GM18873 (cell line): ENCODE measurements at regions not wholly inside any gene's neighbourhood (a gene's known extent, or its start where the extent isn't known, plus 50 kb on each side); places are given as distances from the start of the nearest gene placed in this dataset.
"Not testable (repeated sequence)": the region's sequence is repeated elsewhere in the genome, so short reads cannot be mapped to it uniquely, and the experiment has no call there.

ENCODE experiments used
- ATAC-seq: cut with Tn5 transposase; IDR thresholded peaks from one replicate; pipeline ENCODE4 v1.9.1; 2021; ENCODE audit warnings: mild to moderate bottlenecking, moderate library complexity, moderate number of reproducible peaks; ENCODE audit not compliant: unreplicated experiment, low FRiP score

DNA sequence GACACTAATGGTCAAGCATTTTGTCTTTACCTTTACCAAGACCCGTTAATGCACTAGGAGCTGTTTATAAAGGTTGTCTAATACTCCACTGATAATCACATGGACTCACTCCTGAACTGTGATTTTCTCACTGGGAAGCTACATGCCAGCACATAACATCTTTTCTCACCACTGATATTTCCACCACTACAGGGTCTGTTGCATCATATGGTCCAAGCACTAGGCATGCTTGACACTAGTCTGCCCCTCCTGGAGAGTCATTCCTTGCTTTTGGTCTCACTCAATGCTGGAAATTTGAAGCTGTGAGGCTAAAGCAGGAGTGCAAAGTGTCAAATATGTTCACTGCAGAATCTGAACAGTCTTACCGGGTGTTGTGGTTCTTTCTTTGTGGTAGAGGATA is 1576.8 kb downstream of the CDH8 start:
- no peak for ATAC-seq

DNA sequence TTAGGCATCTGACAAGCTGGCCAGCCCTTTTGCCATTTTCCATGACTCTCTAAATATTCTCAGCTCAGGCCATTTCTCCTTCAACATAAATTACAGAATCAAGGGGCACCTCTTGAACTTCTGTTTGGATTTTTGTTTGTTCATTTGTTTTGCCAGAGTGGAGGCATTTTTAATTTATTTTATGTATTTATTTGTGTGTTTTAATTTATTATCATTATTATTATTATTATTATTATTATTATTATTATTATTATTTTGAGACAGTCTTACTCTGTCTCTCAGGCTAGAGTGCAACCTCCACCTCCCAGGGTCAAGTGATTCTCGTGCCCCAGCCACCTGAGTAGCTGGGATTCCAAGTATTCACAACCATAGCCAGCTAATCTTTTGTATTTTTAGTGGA is 1578.0 kb downstream of the CDH8 start:
- ATAC-seq = no peak

DNA sequence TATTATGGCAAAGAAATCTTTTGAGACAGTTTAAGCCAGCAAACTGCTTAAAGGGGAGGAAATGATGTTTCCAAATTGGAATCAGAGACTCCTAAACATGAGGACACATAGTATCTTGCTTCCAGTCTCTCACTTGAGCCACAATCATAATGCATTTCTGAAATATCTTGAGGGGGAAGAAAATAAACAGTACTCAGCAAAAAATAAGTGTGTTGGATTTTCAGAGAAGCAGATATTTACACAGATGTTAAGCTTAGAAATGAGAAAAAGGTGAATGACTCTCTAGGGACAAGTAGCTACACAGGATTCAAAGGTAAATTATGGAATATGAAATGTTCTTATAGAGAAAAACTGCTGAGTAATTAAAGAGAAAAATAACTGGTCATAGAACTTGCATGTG is 1583.6 kb downstream of the CDH8 start:
- no peak for ATAC-seq

DNA sequence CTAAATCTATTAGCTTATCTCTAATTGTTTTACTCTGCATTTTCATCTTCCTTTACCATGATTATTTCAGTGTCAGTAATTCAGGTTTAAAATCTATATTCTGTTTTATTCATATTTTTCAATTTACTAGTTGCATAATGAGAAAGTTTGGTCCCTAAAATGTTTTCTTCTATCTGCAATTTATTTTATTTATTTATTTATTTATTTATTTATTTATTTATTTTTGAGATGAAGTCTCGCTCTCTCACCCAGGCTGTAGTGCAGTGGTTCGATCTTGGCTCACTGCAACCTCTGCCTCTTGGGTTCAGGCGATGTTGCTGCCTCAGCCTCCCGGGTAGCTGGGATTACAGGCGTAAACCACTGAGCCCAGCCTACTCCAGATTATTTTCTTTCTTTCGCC is 1597.3 kb downstream of the CDH8 start:
- ATAC-seq = no peak

DNA sequence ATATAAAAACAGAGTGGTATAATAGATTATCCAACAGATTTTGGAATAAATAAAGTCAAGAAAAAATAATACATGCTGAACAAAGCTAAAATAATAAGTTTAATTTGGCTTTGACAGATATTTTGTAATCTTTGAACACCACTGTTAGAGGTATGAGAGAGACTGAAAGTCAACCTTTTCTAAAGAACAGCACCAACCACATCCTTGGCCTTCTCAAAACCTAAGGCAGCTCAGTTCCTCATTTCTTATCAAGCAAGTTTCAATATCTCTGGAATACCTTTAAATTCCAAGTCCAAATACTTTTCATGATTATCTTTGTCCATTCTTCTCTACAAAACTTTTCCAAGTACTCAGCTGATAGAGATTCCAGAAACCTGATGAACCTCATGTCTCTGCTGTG is 1603.8 kb downstream of the CDH8 start:
- no peak for ATAC-seq

DNA sequence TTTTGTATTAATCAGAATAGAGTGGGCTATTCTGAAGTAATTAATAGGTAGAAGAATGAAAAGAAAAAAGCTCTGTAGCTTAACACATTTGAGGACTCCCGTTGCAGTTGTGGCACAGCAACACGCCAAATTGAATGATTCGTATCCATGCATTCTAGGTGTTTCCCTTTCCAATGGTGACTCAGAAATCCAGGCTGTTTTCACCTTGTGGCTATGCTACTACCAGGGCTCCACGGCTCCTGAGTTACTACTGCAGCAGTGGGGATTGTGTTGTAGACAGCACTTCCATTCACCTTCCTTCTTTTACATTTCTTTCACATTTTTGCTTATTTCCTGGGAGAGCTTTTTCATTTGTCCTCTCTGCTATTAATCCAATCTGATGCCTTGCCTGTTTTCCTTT is 1616.4 kb downstream of the CDH8 start:
- ATAC-seq = no peak

DNA sequence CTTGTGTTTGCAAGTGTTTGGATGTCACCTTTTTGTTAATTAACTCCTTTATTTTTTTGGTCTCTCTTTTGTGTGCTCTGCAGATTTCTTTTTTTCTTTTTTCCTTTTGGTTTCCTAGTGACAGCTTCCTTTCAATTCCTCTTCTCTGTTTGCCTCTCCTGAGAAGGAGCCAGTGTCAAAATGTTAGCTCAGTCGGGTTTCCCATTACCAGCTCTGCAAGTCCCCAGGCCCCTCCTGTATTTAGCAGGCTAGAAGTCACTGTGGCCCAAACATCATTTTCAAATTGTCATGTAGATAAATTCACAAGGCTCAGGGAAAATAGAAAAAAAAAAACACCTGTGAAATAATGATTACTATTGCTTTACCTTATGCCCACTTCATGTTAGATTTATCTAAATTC is 1621.6 kb downstream of the CDH8 start:
- ATAC-seq = no peak

DNA sequence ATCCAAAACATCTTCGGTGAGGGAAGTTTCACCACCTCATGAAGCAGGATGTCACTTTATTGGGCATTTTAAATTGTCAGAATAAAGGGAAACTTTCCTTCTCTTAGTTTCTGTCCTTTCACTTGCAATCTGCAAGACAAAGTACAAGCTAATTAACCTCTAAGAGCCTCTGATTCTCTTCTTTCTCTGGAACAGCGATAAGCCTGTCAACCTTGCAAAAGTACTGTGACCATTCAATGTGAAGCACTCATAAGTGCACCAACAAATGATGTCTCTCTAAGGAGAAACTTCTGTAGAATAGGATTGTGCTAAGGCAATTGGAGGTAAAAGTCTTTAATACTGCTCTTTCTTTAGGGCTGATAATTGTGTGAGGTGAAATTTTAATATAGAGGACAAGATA is 1622.3 kb downstream of the CDH8 start:
- ATAC-seq = no peak

DNA sequence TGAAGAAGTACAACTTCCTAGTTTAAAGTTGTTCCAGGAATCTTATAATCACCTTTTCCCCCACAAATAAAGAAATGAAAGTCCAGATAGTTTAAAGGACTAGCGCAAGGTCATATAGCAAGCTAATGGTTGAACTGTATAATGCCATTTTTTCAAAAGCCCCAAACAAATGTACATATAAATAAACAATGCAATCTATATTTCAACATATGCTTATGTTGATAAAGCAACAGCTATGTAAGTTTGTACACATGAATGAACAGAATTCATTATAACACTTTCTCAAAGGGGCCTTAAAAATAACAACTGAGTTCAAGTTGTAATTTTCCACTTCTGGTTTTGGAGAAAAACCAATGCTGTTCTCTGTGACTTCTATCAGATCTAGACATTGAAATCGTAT is 1628.6 kb downstream of the CDH8 start:
- ATAC-seq = no peak

DNA sequence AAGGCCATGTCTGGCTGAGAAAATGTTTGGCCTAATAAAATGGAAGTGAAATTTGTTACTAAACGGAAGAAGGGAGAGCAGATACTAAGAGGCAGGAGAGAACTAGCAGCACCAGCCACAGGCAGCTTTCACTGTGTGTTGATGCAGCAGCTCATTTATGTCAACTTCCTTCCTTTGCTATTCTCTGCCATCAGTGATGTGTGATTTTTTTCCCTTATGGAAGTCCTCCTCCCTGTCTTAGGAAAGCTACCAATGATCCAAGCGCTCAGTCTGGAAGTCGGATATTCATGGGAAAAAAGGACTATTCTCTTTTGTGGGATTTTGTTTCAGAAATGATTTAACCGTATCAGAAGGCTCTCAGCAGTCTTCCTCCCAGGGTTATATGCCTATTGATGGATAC is 1629.2 kb downstream of the CDH8 start:
- no peak for ATAC-seq

DNA sequence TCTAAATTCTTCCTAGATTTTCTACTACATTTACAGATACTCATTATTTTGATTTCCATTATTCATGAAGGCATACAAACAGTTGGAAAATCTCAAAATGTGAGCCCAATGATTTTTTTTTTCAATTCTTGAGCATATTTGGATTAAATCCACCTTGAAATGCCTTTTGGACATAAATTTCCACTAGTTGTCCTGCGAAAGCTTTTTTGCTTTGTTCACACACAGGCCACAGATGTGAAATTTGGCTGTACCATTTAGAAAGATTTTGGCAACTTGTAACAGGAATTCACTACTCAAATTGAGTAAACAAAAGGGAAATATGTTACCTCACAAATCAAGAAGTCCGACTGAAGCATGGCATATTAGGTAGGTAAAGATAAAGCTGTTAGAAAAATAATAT is 1631.0 kb downstream of the CDH8 start:
- no peak for ATAC-seq

DNA sequence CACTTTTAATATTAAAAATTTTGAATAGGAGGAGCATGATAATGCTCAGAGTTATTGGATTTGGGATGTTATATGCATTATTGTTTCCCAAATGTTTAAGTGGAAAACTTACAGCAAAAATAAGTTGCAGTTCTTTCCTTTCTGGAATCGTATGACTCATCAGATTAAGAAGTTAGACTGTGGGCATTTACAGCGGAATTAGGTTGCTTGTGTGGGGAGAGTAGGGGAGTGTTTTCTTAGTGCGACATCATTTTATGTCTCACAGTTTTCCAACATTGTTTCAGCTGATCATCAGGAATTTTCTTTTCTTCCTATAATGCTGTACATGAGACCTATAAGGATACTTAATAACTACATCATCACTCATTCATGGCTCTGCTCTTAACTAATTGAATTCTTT is 1631.8 kb downstream of the CDH8 start:
- no peak for ATAC-seq

DNA sequence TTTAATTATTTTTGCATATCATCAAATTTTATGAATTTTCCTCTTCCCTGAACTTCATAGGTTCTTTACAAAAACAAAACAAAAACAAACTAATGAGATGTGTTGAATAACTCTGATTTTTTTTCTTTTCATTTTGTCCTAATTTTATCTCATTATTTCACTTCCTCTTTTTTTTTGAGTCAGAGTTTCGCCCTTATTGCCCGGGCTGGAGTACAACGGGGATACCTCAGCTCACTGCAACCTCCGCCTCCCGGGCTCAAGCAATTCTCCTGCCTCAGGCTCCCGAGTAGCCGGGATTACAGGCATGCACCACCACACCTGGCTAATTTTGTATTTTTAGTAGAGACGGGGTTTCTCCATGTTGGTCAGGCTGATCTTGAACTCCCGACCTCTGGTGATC is 1633.3 kb downstream of the CDH8 start:
- ATAC-seq = peak; percentile 88

DNA sequence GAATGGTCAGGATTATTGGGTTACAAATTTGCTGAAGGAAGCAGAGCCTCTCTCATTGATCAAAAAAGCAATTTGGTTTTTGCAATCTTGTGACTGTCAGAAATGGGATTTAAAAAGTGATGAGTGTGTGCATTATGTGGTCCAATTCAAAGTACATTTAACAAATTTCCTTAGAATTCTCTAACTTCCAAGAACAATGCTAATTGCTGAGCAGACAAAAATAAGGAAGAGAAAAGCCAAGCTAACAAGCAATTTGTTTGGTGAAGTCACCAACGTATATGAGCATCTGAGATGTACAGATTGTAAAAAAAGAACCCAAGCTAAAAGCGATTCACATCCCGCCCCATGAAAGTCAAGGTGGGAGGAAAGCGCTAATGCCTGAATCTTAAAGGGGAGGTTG is 1643.9 kb downstream of the CDH8 start:
- no peak for ATAC-seq

DNA sequence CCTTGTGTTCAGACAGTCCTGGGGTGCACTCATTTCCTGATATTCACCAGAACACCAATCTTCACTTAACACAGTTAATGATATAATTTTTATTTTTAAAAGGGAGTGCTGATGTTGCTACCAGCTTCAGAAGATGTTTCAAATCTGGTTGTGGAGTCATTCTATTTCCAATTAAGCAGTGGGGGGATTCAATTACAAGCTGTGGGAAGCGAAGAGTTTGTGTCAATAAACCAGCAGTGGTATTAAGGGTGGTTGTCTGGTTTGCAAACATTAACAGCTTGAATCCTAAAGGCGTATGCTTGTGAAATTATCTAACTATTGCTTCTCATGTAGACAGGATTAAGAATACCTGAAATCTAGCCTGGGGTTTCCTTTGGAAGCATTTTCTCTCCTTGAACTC is 1637.5 kb upstream of the GOT2 start:
- ATAC-seq = no peak

DNA sequence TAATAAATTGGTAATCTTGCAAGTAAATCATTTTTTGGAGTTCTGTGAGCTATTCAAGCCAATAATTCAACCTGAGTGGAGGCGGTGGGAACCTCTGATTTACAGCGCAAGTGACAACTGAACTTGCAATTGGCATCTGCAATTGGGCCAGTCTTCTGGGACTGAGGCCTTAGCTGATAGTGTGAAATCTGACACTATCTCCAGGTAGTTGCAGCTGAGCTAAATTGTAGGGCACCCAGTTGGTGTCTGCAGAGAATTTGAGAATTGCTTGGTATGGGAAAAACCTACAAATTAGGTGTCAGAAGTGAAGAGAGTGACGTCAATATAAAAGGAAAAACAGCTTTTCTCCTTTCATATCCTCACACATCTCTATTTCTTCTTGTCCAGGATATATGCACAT is 1633.6 kb upstream of the GOT2 start:
- no peak for ATAC-seq

DNA sequence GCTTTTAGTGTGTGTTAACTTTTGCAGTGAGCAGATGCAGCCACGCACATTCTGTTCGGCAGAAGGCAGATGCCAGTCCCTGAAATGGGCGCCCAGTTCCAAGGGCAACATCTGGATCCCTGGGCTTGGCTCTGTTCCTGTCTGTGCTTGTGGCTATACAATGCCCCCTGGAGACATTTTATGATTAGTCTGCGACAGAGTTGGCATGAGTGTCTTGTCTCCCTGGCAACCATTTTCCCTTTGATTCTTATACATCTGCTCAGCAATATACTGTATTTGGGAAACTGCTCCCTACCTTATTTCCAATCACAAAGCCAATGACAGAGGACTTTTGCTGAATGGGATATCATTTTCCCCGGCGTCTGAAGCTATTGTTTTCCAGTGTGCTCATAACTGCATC is 1629.5 kb upstream of the GOT2 start:
- ATAC-seq = no peak

DNA sequence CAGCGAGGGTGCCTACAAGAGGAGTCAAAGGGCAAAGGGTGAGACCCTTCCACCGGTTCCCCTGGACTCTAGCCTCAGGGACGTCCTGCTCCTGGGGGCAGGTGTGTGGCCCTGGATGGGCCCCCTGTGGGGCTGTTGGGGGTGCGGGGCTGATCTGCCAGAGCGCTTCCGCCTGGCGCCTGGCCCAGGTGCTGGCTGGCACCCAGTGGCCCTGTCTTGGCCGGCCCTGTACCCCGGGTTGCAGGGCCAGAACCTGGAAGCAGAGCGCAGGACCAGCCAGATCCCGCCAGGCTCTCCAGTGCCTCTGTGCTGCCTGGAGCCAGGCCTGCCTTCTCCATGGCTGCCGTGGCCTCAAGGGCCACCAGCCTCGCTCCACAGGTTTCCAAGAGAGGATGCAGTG is 1625.8 kb upstream of the GOT2 start:
- not testable (repeated sequence) for ATAC-seq

DNA sequence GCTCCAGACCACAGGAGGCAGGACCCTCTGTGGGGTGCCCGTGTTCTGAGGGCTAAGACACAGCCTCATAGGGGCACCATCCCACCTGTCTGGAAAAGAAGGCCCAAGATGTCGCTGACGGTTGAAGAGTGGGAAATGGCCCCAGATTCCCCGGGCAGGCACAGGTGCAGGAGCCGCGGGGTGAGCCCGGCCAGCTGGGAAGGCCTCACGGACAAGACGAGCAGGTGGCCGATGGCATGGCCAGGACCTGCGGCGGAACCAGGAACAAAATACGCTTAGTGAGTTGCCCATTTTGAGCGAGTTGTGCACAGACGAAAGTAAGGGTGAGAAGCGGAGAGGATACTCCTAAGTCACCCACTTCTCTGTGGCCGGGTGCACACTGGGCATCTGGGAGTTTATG is 1625.3 kb upstream of the GOT2 start:
- not testable (repeated sequence) for ATAC-seq

DNA sequence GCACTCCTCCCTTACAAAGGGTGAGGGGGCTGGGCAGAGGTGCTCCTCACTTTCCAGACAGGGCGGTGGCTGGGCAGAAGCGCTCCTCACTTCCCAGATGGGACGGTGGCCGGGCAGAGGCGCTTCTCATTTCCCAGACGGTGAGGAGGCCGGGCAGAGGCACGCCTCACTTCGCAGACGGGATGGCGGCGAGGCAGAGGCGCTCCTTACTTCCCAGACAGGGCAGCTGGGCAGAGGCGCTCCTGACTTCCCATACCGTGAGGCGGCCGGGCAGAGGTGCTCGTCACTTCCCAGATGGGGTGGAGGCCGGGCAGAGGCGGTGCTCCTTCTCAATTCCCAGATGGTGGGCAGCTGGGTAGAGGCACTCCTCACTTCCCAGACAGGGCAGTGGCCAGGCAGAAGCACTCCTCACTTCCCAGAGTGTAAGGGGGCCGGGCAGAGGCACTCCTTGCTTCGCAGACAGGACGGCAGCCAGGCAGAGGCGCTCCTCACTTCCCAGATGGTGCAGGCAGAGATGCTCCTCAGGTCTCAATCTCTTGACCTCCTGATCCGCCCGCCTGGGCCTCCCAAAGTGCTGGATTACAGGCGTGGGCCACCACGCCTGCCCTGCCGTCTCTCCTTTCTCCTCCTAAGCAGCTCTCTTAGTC is 1623.9 kb upstream of the GOT2 start:
- ATAC-seq = not testable (repeated sequence)

DNA sequence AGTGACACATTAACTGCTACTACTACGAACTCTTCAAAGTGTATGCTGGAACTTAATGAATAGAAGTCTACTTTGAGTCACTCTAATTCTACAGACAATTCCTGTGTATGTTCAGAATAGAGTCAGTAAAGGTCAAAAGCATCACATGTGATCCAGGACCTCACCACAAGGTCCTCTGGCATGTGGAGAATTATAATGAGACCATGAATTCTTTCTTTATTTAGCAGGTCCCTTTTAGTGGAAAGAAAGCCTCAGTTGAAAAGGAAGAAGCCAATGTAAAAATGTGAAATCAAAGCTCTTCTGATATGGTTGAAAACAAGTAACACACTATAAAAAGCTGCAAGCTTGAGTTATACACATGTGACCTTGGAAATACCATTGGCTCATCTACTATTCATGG is 1612.1 kb upstream of the GOT2 start:
- no peak for ATAC-seq

DNA sequence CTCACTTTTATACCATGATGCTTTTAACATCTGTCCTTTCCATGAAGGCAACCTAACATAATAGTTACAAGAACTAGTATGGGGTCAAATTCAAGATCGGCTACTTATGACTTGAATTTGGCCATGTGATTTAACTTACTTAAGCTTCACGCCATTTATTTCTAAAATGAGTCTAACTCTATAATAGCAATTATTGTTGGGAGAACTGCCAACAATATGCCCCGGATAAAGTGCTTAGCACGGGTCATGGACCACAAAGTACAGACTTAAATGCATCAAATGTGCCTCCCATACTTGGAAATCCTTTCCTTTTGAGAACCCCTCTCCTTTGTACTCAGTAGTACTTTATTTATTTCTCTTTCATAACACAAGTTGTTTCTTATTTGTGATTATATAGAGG is 1603.6 kb upstream of the GOT2 start:
- no peak for ATAC-seq

DNA sequence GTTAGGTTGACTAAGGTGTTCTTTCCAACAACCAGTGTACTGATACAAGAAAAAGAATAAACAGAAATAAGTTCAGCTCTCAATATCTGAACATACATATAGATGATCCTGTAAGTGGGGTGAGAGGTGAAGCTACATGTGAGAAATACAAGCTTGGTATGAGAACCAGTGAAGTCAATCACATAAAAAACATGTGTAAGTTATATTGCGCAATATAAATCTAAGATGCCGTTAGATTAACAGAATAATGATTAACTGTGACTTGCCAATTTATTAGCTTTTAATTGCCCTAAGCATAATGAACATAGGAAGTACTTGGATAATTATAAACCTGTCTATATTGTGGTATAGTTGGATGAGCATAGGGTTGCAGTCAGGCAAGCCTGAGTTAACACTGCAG is 1597.1 kb upstream of the GOT2 start:
- ATAC-seq = no peak
